Heart left ventricle (tissue), 13 donors: ENCODE measurements at regions not wholly inside any gene's neighbourhood (a gene's known extent, or its start where the extent isn't known, plus 50 kb on each side); places are given as distances from the start of the nearest gene placed in this dataset.

ENCODE experiments used
- POLR2A ChIP-seq, 2 donors: fragments of 450-650 bp; IDR thresholded peaks; one replicate each; pipeline ENCODE4 v1.6.1; 2017; ENCODE audit warnings: antibody characterized with exemption in 2 of 2, mild to moderate bottlenecking in 2 of 2, moderate library complexity in 2 of 2
- TF ChIP-seq, protein P1 (sequence below), 12 donors: fragments of 200-600 bp; sonication (generic) in 4 of 12; IDR thresholded peaks; one replicate each; pipeline versions ENCODE4 v1.5.0 to v1.8.0; 2018 to 2022; ENCODE audit warnings: antibody characterized with exemption in 12 of 12, mild to moderate bottlenecking in 5 of 12
- donor health status: ischemic (EF 13 %, LVEDD 7.1; RV severe dilation, severe dysfunction).
- donor health status: DM: no; HTN: yes; CAD: no.
- donor health status: DM: no; HTN: no; CAD: no.
- donor health status: ischemic (EF 25% LVEDD 6.9; RV normal size, moderate dysfunction).
- donor health status: ischemic (EF 25% LVEDD 5.7; RV mildly dilated, moderate dysfunction).
- donor health status: ischemic (EF 35%, LVEDD 5.7; RV mildly dilated, moderate dysfunction).
- donor health status: nonischemic (EF 11% LVEDD 7.7; RV severe dilation, severe dysfunction).
- donor health status: DM: yes; HTN: yes; CAD: no.
- donor health status: PGD.
- donor health status: ischemic (EF 29% LVEDD 5.4; RV normal size, mild dysfunction).
- donor health status: nonischemic (EF 23%, LVEDD 6.1; RV moderate dilation, normal function).

DNA sequence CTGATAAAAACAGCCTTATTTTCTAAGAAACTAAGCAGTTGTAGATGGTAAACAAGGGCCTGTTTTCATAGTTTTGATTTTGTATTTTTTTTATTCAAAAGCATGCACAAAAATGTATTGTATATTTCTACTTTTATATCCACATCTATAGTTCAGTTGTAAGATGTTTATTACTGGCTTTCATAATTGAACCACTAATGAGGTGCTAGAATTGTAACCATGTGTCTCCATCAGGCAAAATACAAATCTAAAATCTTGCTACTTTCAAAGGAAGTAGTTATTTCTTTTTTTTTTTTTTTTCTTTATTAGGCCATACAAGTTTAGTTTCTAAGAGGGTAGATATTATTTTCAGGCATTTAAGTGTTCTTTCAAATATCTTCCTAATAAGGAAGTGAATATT is 1755.0 kb downstream of the MAT2B start:
- TF ChIP-seq, protein P1, sequence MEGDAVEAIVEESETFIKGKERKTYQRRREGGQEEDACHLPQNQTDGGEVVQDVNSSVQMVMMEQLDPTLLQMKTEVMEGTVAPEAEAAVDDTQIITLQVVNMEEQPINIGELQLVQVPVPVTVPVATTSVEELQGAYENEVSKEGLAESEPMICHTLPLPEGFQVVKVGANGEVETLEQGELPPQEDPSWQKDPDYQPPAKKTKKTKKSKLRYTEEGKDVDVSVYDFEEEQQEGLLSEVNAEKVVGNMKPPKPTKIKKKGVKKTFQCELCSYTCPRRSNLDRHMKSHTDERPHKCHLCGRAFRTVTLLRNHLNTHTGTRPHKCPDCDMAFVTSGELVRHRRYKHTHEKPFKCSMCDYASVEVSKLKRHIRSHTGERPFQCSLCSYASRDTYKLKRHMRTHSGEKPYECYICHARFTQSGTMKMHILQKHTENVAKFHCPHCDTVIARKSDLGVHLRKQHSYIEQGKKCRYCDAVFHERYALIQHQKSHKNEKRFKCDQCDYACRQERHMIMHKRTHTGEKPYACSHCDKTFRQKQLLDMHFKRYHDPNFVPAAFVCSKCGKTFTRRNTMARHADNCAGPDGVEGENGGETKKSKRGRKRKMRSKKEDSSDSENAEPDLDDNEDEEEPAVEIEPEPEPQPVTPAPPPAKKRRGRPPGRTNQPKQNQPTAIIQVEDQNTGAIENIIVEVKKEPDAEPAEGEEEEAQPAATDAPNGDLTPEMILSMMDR (IDR thresholded peaks at IDR 0.05), result no peak
- TF ChIP-seq POLR2A (IDR thresholded peaks at IDR 0.05), result no peak
